ENCODE measurements at regions not wholly inside any gene's neighbourhood (a gene's known extent, or its start where the extent isn't known, plus 50 kb on each side); places are given as distances from the start of the nearest gene placed in this dataset.

- Histone ChIP-seq H3K9ac (replicated peaks; ENCODE audit: extremely low read depth, insufficient read depth, low read length) (no peak overlapping the region), H2AFZ (ENCODE audit: low read depth, low read length) (no peak overlapping the region), H3K27me3 (ENCODE audit: control insufficient read depth in 2 of 2, insufficient read depth in 2 of 2, low read length in 2 of 2) (no peaks in the 10 kb centered on the region), H3K36me3 (ENCODE audit: control insufficient read depth in 2 of 2, extremely low read depth in 1 of 2, insufficient read depth in 2 of 2, low read length in 2 of 2) (no peaks in the 10 kb centered on the region), H3K9me3 (replicated peaks; ENCODE audit: control insufficient read depth, insufficient read depth, low read length) (no peaks in the 10 kb centered on the region), H3K9me1 (replicated peaks; ENCODE audit: control insufficient read depth, extremely low read depth, insufficient read depth, low read length) (no peaks in the 10 kb centered on the region), H3K4me2 (ENCODE audit: insufficient read depth, low read length) (no peak overlapping the region), H3K27ac (ENCODE audit: insufficient read depth, low read depth, low read length) (no peak overlapping the region), H3K4me1 (ENCODE audit: control insufficient read depth, extremely low read depth, insufficient read depth, low read length) (no peaks in the 10 kb centered on the region), H3K4me3 (replicated peaks in 1 of 3; ENCODE audit: insufficient read depth in 1 of 3, low read depth in 1 of 3, low read length in 3 of 3) (no peak overlapping the region), H3K79me2 (ENCODE audit: control insufficient read depth, insufficient read depth, low read length) (no peaks in the 10 kb centered on the region), H4K20me1 (replicated peaks; ENCODE audit: control insufficient read depth, extremely low read depth, insufficient read depth, low read length) (no peaks in the 10 kb centered on the region)
- no peak for TF ChIP-seq MYC (IDR thresholded peaks at IDR 0.05; ENCODE audit: low read depth, low read length)
- no peak for TF ChIP-seq GATA2 (IDR thresholded peaks at IDR 0.05; ENCODE audit: insufficient read depth, insufficient read length, low read depth, low read length)
- no peak for TF ChIP-seq POLR2A (IDR thresholded peaks at IDR 0.05; ENCODE audit: low read depth, low read length)
- no peak for TF ChIP-seq EZH2 (IDR thresholded peaks at IDR 0.05; ENCODE audit: borderline replicate concordance, low read depth, low read length, severe bottlenecking)
- no peak for TF ChIP-seq CTCF (IDR thresholded peaks at IDR 0.05; ENCODE audit: extremely low read depth in 1 of 2, insufficient read depth in 1 of 2, low read depth in 1 of 2, low read length in 2 of 2)
- no peak for TF ChIP-seq FOS (IDR thresholded peaks at IDR 0.05; ENCODE audit: borderline replicate concordance, insufficient read depth, low read length)
- TF ChIP-seq JUN (IDR thresholded peaks at IDR 0.05; ENCODE audit: borderline replicate concordance, insufficient read depth, insufficient read length, low read depth): no peak
- no peak for TF ChIP-seq MAX (IDR thresholded peaks at IDR 0.05; ENCODE audit: insufficient read depth, insufficient read length)
- no peak for TF ChIP-seq POLR2AphosphoS5 (IDR thresholded peaks at IDR 0.05; ENCODE audit: insufficient read depth, low read depth, low read length)
- POLR2A ChIA-PET: no interaction called here
- no peak for FAIRE-seq
- dilution Hi-C loops (cut with MboI; ENCODE audit: extremely low pct_ligation_motif_present, low sequenced_read_pairs) (no loop called here), intact Hi-C loops (cut with micrococcal nuclease) (no loop called here)
- CTCF ChIA-PET: no interaction called here
- DNase-seq (ENCODE audit: low read depth, low spot score): no peak
- no TSS peak for BruUV-seq (replicated peaks)
Measured at GRCh38 chr2:13128139-13128538, 411.4 kb downstream of the TRIB2 start.

Measured in endothelial cell of umbilical vein (primary cell).